Nephron progenitor cell (in vitro differentiated cells): ENCODE measurements at regions not wholly inside any gene's neighbourhood (a gene's known extent, or its start where the extent isn't known, plus 50 kb on each side); places are given as distances from the start of the nearest gene placed in this dataset.

Experiments used
- DNase-seq: peaks from one replicate; pipeline ENCODE4 v3.0.0; 2021
- H3K27ac Mint-ChIP-seq: 2 replicates; pipeline ENCODE4 v1.8.0; 2021; ENCODE audit warnings: mild to moderate bottlenecking, moderate library complexity, mixed read lengths
- H3K27me3 Mint-ChIP-seq: 2 replicates; pipeline ENCODE4 v1.8.0; 2021; ENCODE audit warnings: mild to moderate bottlenecking, low read depth, mixed read lengths; ENCODE audit not compliant: poor library complexity
- H3K36me3 Mint-ChIP-seq: 2 replicates; pipeline ENCODE4 v1.8.0; 2021; ENCODE audit warnings: low read depth, mixed read lengths
- H3K4me1 Mint-ChIP-seq: 2 replicates; pipeline ENCODE4 v1.8.0; 2021; ENCODE audit warnings: mixed read lengths
- H3K4me3 Mint-ChIP-seq: 2 replicates; pipeline ENCODE4 v1.8.0; 2021; ENCODE audit warnings: mild to moderate bottlenecking, moderate library complexity, mixed read lengths
- H3K9me3 Mint-ChIP-seq: 2 replicates; pipeline ENCODE4 v1.8.0; 2021; ENCODE audit warnings: mild to moderate bottlenecking, moderate library complexity, mixed read lengths
- TF ChIP-seq, protein P1 (sequence below): fragments of 200-600 bp; sonication (generic); IDR thresholded peaks from 2 replicates; pipeline ENCODE4 v1.5.0; 2021; ENCODE audit warnings: antibody characterized with exemption

- H3K4me1 Mint-ChIP-seq, result no peaks in the 10 kb centered on the region
- no peak for DNase-seq
- TF ChIP-seq, protein P1, sequence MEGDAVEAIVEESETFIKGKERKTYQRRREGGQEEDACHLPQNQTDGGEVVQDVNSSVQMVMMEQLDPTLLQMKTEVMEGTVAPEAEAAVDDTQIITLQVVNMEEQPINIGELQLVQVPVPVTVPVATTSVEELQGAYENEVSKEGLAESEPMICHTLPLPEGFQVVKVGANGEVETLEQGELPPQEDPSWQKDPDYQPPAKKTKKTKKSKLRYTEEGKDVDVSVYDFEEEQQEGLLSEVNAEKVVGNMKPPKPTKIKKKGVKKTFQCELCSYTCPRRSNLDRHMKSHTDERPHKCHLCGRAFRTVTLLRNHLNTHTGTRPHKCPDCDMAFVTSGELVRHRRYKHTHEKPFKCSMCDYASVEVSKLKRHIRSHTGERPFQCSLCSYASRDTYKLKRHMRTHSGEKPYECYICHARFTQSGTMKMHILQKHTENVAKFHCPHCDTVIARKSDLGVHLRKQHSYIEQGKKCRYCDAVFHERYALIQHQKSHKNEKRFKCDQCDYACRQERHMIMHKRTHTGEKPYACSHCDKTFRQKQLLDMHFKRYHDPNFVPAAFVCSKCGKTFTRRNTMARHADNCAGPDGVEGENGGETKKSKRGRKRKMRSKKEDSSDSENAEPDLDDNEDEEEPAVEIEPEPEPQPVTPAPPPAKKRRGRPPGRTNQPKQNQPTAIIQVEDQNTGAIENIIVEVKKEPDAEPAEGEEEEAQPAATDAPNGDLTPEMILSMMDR, result no peak
- no peaks in the 10 kb centered on the region for H3K27me3 Mint-ChIP-seq
- no peak overlapping the region for H3K4me3 Mint-ChIP-seq
- H3K27ac Mint-ChIP-seq, result no peak overlapping the region
- H3K36me3 Mint-ChIP-seq, result no peaks in the 10 kb centered on the region
- peaks cover 16% of the 10 kb centered on the region for H3K9me3 Mint-ChIP-seq
Observed at GRCh38 chr9:95645579-95645978, 128.8 kb upstream of the PTCH1 start.

- Mint-ChIP-seq H3K9me3 (peaks cover 16% of the 10 kb centered on the region), H3K27me3 (no peaks in the 10 kb centered on the region), H3K4me3 (no peak overlapping the region), H3K27ac (no peak overlapping the region), H3K36me3 (no peaks in the 10 kb centered on the region), H3K4me1 (no peaks in the 10 kb centered on the region)
- no peak for DNase-seq
- TF ChIP-seq, protein P1, result no peak
Observed at GRCh38 chr9:95644377-95644776, 127.6 kb upstream of the PTCH1 start.

- no peaks in the 10 kb centered on the region for H3K36me3 Mint-ChIP-seq
- TF ChIP-seq, protein P1, result no peak
Observed at GRCh38 chr9:95643619-95644018, 126.8 kb upstream of the PTCH1 start.

GRCh38 chr9:95642189-95642588 lies 125.4 kb upstream of the PTCH1 start:
- Mint-ChIP-seq H3K27me3 (no peaks in the 10 kb centered on the region), H3K4me1 (no peaks in the 10 kb centered on the region), H3K4me3 (no peak overlapping the region), H3K36me3 (no peaks in the 10 kb centered on the region), H3K9me3 (peaks cover 23% of the 10 kb centered on the region), H3K27ac (no peak overlapping the region)
- no peak for DNase-seq
- TF ChIP-seq, protein P1, result no peak

More at GRCh38 chr9:95643619-95644018, 126.8 kb upstream of the PTCH1 start:
- H3K27ac Mint-ChIP-seq, result no peak overlapping the region
- DNase-seq, result no peak
- no peak overlapping the region for H3K4me3 Mint-ChIP-seq
- H3K4me1 Mint-ChIP-seq, result no peaks in the 10 kb centered on the region
- H3K27me3 Mint-ChIP-seq, result no peaks in the 10 kb centered on the region
- peaks cover 16% of the 10 kb centered on the region for H3K9me3 Mint-ChIP-seq

GRCh38 chr9:95641586-95641985 lies 124.8 kb upstream of the PTCH1 start:
- Mint-ChIP-seq H3K27me3 (no peaks in the 10 kb centered on the region), H3K4me3 (no peak overlapping the region), H3K27ac (no peak overlapping the region), H3K9me3 (peaks cover 23% of the 10 kb centered on the region), H3K36me3 (no peaks in the 10 kb centered on the region), H3K4me1 (no peaks in the 10 kb centered on the region)
- TF ChIP-seq, protein P1, result no peak
- DNase-seq, result no peak

- Mint-ChIP-seq H3K4me3 (no peak overlapping the region), H3K36me3 (no peaks in the 10 kb centered on the region), H3K27ac (no peak overlapping the region), H3K27me3 (no peaks in the 10 kb centered on the region), H3K9me3 (peaks cover 22% of the 10 kb centered on the region), H3K4me1 (no peaks in the 10 kb centered on the region)
- TF ChIP-seq, protein P1, result no peak
- no peak for DNase-seq
Observed at GRCh38 chr9:95640336-95640735, 123.6 kb upstream of the PTCH1 start.
